ENCODE measurements at regions not wholly inside any gene's neighbourhood (a gene's known extent, or its start where the extent isn't known, plus 50 kb on each side); places are given as distances from the start of the nearest gene placed in this dataset.

DNA sequence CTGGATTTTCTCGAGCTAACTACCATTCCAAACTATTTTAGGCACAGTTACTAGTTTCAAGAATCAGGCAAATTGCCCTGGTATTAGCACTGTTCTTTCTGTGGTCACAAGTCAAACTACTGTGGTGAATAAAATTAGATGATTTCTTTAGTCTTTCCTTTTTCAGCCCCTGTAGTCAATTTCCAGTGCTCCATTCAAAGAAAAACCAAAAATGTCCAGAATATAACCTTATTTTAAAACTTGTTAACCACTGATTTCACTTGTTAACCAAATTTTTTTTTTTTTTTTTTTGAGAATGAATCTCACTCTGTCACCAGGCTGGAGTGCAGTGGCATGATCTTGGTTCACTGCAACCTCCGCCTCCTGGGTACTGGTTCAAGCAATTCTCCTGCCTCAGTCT is 50.6 kb upstream of the USPL1 start:
- no peak overlapping the region for H3K27ac Mint-ChIP-seq

More for the DNA sequence above, 50.6 kb upstream of the USPL1 start:
- DNase-seq, result no peak
- ATAC-seq, result peak; percentile 66
- no peak overlapping the region for H3K4me3 Mint-ChIP-seq
- H3K9me3 Mint-ChIP-seq, result no peaks in the 10 kb centered on the region
- peaks cover 38% of the 10 kb centered on the region for H3K4me1 Mint-ChIP-seq
- H3K27me3 Mint-ChIP-seq, result no peaks in the 10 kb centered on the region

All from stimulated activated naive CD8-positive, alpha-beta T cell treated with anti-CD3 and anti-CD28 coated beads, Interleukin-15, amount 100 ng/mL, for 72 hours (primary cell).